ENCODE measurements at regions not wholly inside any gene's neighbourhood (a gene's known extent, or its start where the extent isn't known, plus 50 kb on each side); places are given as distances from the start of the nearest gene placed in this dataset.

DNA sequence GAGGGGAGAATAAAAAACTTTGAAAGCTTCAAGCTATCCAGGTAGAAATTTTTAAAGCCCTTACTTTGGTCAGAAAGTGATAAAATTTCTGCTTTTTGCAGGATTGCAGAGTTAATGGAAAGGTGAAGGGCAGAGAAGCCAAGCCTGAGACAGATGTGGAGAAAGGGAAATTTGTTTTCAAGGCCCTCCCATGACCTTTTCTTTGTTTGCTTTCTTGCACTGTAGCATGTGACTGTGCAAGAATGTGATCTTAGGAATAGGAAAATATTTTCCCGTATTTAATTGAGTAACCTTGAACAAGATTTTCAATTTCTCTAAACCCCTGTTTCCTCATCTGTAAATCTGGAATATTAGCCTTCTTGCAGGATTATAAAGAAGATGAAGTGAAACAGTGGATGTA lies 307.2 kb downstream of the PPARGC1A start:
- DNase-seq (ENCODE audit: low spot score): no peak
- TF ChIP-seq, protein P1, sequence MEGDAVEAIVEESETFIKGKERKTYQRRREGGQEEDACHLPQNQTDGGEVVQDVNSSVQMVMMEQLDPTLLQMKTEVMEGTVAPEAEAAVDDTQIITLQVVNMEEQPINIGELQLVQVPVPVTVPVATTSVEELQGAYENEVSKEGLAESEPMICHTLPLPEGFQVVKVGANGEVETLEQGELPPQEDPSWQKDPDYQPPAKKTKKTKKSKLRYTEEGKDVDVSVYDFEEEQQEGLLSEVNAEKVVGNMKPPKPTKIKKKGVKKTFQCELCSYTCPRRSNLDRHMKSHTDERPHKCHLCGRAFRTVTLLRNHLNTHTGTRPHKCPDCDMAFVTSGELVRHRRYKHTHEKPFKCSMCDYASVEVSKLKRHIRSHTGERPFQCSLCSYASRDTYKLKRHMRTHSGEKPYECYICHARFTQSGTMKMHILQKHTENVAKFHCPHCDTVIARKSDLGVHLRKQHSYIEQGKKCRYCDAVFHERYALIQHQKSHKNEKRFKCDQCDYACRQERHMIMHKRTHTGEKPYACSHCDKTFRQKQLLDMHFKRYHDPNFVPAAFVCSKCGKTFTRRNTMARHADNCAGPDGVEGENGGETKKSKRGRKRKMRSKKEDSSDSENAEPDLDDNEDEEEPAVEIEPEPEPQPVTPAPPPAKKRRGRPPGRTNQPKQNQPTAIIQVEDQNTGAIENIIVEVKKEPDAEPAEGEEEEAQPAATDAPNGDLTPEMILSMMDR (IDR thresholded peaks at IDR 0.05; ENCODE audit: extremely low read depth, missing control alignments): no peak

DNA sequence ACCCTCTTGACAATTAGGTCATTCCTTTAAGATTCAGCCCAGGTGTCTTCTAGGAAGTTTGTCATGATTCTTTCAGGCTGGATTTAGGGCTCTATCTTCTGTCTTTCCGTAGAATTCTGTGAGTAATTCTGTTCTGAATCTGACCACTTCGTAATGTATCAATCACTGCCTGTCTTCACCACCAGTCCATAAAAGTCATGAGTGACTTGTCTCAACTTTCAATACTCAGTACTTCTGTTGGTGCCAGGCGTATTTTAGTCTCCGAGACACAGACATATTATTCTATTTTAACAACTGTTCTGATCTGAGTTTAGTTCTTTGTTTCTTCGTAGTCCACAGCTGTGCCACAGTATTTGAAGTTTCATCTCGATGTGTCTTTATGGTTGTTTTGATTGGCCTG lies 310.7 kb downstream of the PPARGC1A start:
- TF ChIP-seq, protein P1 (IDR thresholded peaks at IDR 0.05; ENCODE audit: extremely low read depth, missing control alignments): no peak
- DNase-seq (ENCODE audit: low spot score): no peak

DNA sequence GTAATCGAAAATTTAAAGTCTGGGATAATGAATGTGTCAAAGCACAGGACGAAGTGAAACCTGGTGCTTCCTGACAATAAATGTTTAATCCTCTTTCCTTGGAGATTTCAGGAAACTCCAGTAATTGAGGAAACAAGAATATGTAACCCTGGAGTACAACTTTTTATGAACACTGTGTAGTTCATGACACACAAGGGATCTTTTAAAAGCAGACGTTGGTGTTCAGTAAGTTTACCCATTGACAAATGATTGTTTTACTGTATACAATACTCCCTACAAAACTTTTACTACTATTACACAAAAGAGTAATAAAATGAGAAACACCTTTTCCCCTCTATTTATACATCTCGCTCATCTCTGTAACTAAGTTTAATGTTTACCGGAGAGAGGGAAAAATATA lies 312.4 kb downstream of the PPARGC1A start:
- DNase-seq (ENCODE audit: low spot score): no peak
- TF ChIP-seq, protein P1 (IDR thresholded peaks at IDR 0.05; ENCODE audit: extremely low read depth, missing control alignments): no peak

DNA sequence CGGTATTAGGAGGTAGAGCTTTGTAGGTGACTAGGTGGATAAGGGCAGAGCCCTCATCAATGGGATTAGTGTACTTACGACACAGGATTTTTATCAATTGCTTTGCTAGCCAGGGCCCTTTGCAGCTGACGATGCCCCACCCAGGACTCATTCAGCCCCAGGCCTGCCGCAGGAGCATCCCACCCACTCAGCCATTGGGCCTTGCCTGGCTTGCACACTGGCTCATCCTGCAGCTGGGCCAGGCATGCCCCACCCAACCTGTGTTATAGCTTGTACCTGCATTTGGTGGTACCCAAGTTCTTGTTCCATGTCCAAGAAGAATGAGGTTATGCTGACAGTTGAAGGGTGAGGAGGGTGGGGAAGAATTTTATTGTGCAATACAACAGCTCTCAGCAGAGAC lies 317.5 kb downstream of the PPARGC1A start:
- DNase-seq (ENCODE audit: low spot score): no peak

DNA sequence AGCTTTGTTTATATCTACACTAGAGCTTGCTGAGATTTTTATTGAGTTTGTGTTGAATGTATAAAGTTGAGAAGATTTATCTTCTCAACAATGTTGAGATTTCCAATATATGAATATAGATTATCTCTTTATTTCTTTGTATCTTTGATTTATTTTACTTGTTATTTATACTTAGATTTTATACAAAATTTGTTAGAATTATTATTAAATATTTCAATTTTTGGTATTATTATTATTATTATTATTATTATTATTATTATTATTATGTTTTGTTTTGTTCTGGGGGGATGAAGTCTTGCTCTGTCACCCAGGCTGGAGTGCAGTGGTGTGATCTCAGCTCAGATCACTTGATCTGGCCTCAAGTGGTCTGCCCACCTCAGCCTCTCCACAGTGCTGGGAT lies 322.5 kb downstream of the PPARGC1A start:
- TF ChIP-seq, protein P1 (IDR thresholded peaks at IDR 0.05; ENCODE audit: extremely low read depth, missing control alignments): no peak
- no peak for DNase-seq (ENCODE audit: low spot score)

More for the DNA sequence above, 317.5 kb downstream of the PPARGC1A start:
- TF ChIP-seq, protein P1 (IDR thresholded peaks at IDR 0.05; ENCODE audit: extremely low read depth, missing control alignments): no peak

DNA sequence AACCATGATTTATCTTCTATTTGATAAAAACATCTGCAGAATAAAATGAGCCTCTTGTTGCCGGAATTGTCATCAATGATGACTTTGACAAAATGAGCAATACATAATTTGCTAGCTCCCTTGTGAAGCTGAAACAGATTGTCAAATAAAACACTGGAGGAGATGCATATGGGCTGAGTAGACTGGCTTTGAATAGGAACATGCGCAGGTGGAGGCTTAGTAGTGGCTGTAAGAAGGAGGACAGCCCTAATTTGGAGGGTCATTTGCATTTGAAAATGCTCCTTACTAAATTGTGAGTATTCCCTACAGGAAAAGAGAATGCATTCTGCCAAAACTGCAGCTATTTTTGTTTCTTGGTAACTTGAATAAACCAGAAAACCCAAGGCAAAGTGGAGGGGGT lies 329.1 kb downstream of the PPARGC1A start:
- TF ChIP-seq, protein P1 (IDR thresholded peaks at IDR 0.05; ENCODE audit: extremely low read depth, missing control alignments): no peak
- no peak for DNase-seq (ENCODE audit: low spot score)

DNA sequence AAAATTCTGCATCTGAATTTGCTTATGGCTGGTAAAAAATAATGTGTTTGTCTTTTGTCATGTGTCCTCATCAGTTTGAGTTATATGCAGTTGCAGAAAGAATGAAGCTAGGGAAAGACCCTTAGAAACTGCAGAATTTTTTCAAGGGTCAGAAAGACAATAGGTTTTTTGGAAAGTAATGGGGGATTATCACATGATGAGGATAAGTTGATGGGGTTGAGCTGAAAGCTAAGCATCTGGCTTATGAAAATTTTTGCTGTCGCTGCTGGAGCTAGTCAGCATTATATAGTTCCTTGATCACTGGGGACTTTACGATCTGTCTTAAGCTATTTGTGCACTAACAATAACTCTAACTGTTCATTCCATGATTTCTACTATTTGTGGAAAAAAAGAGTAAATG lies 331.7 kb downstream of the PPARGC1A start:
- no peak for DNase-seq (ENCODE audit: low spot score)
- TF ChIP-seq, protein P1 (IDR thresholded peaks at IDR 0.05; ENCODE audit: extremely low read depth, missing control alignments): no peak

Data from GM20000 (cell line).